ENCODE measurements at regions not wholly inside any gene's neighbourhood (a gene's known extent, or its start where the extent isn't known, plus 50 kb on each side); places are given as distances from the start of the nearest gene placed in this dataset.

DNA sequence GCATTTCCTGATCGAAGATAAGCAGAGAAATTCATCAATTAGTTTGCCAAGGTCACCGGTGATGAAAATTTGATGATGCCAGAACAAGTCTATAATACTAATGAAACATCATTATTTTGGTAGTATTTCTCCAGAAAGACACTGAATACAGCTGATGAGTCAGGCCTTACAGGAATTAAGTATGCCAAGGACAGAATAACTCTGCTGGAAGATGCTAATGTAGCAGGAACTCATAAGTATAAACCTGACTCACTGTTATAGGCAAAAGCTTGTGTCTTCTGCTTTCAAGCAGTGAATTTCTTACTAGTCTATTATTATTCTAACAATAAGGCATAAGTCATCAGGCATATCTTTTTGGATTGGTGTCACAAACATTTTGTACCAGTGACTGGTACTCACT lies 1825.1 kb upstream of the IGFBP7 start:
- TF ChIP-seq SIN3A (IDR thresholded peaks at IDR 0.05; ENCODE audit: borderline replicate concordance, insufficient read depth, low read length) (no peak), TAF1 (IDR thresholded peaks at IDR 0.05; ENCODE audit: borderline replicate concordance, insufficient read depth, low read length) (no peak), POLR2AphosphoS5 (IDR thresholded peaks at IDR 0.05; ENCODE audit: low read depth, low read length) (no peak), REST (IDR thresholded peaks at IDR 0.05; ENCODE audit: insufficient read depth in 1 of 2, low read depth in 2 of 2, low read length in 2 of 2) (no peak)

Measured in PFSK-1 (cell line).